Activated CD8-positive, alpha-beta memory T cell treated with anti-CD3 and anti-CD28 coated beads, Interleukin-2, amount 50 U/mL, for 24 hours (primary cell): ENCODE measurements at regions not wholly inside any gene's neighbourhood (a gene's known extent, or its start where the extent isn't known, plus 50 kb on each side); places are given as distances from the start of the nearest gene placed in this dataset.

Experiments
- DNase-seq: peaks from one replicate; pipeline ENCODE4 v3.0.0-alpha.2; 2020; ENCODE audit errors: extremely low read depth

GRCh38 chr9:87327575-87328125 is 170.0 kb upstream of the DAPK1 start:
- DNase-seq, result no peak

- no peak for DNase-seq
Observed at GRCh38 chr9:87333802-87334201, 163.9 kb upstream of the DAPK1 start.

- DNase-seq, result no peak
Observed at GRCh38 chr9:87334366-87334765, 163.3 kb upstream of the DAPK1 start.

GRCh38 chr9:87336407-87336806 is 161.3 kb upstream of the DAPK1 start:
- no peak for DNase-seq

GRCh38 chr9:87336914-87337333 is 160.7 kb upstream of the DAPK1 start:
- DNase-seq, result no peak

- no peak for DNase-seq
Observed at GRCh38 chr9:87337335-87338087, 160.2 kb upstream of the DAPK1 start.

- DNase-seq, result no peak
Observed at GRCh38 chr9:87338088-87338989, 159.3 kb upstream of the DAPK1 start.

- DNase-seq, result no peak
Observed at GRCh38 chr9:87340391-87340790, 157.3 kb upstream of the DAPK1 start.

- DNase-seq, result no peak
Observed at GRCh38 chr9:87342743-87343142, 154.9 kb upstream of the DAPK1 start.

- no peak for DNase-seq
Observed at GRCh38 chr9:87343816-87344430, 153.7 kb upstream of the DAPK1 start.

GRCh38 chr9:87346061-87346665 is 151.5 kb upstream of the DAPK1 start:
- DNase-seq, result no peak

- DNase-seq, result no peak
Observed at GRCh38 chr9:87350915-87351314, 146.8 kb upstream of the DAPK1 start.

- DNase-seq, result no peak
Observed at GRCh38 chr9:87353301-87353700, 144.4 kb upstream of the DAPK1 start.

GRCh38 chr9:87354147-87354546 is 143.5 kb upstream of the DAPK1 start:
- no peak for DNase-seq

GRCh38 chr9:87357600-87357999 is 140.1 kb upstream of the DAPK1 start:
- no peak for DNase-seq

- DNase-seq, result no peak
Observed at GRCh38 chr9:87359264-87359663, 138.4 kb upstream of the DAPK1 start.

- no peak for DNase-seq
Observed at GRCh38 chr9:87359958-87360601, 137.6 kb upstream of the DAPK1 start.

- DNase-seq, result no peak
Observed at GRCh38 chr9:87370049-87370685, 127.5 kb upstream of the DAPK1 start.

- DNase-seq, result no peak
Observed at GRCh38 chr9:87371795-87372355, 125.8 kb upstream of the DAPK1 start.

- no peak for DNase-seq
Observed at GRCh38 chr9:87372356-87372851, 125.3 kb upstream of the DAPK1 start.
